ENCODE measurements at regions not wholly inside any gene's neighbourhood (a gene's known extent, or its start where the extent isn't known, plus 50 kb on each side); places are given as distances from the start of the nearest gene placed in this dataset.

DNA sequence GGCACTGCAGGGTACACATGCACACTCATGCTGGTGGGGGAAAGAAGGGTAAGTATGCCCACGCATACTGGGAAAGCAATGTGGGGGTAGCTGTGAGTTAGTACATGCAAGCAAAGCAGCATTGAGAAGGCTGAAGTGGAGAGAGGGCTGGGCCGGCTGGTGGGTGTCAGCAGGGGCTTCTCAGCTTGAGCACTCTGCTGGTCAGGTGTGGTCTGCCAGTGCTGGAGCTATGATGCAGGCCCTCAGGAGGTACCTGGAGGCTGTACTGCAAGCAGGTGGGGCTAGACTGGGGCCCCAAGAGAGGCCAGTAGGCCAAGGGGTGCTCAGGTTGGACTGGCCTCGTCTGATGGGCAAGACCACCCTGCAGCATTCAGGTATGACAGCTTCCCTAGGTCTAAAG is 61.9 kb upstream of the SERPINA7 start:
- no peak for DNase-seq (ENCODE audit: low spot score, unreplicated experiment)
- Mint-ChIP-seq H3K9me3 (ENCODE audit: low read depth) (peaks cover 68% of the 10 kb centered on the region), H3K27me3 (no peaks in the 10 kb centered on the region), H3K36me3 (ENCODE audit: insufficient read depth) (peaks cover 5% of the 10 kb centered on the region), H3K27ac (no peak overlapping the region), H3K4me3 (ENCODE audit: low read depth) (no peak overlapping the region), H3K4me1 (ENCODE audit: low read depth) (no peaks in the 10 kb centered on the region)
- TF ChIP-seq, protein P1, sequence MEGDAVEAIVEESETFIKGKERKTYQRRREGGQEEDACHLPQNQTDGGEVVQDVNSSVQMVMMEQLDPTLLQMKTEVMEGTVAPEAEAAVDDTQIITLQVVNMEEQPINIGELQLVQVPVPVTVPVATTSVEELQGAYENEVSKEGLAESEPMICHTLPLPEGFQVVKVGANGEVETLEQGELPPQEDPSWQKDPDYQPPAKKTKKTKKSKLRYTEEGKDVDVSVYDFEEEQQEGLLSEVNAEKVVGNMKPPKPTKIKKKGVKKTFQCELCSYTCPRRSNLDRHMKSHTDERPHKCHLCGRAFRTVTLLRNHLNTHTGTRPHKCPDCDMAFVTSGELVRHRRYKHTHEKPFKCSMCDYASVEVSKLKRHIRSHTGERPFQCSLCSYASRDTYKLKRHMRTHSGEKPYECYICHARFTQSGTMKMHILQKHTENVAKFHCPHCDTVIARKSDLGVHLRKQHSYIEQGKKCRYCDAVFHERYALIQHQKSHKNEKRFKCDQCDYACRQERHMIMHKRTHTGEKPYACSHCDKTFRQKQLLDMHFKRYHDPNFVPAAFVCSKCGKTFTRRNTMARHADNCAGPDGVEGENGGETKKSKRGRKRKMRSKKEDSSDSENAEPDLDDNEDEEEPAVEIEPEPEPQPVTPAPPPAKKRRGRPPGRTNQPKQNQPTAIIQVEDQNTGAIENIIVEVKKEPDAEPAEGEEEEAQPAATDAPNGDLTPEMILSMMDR (IDR thresholded peaks at IDR 0.05; ENCODE audit: unreplicated experiment), result no peak

Data from progenitor cell of endocrine pancreas (in vitro differentiated cells).